ENCODE measurements at regions not wholly inside any gene's neighbourhood (a gene's known extent, or its start where the extent isn't known, plus 50 kb on each side); places are given as distances from the start of the nearest gene placed in this dataset.

- no peak for ATAC-seq
- TF ChIP-seq TSHZ2 (CRISPR knock-in tag; IDR thresholded peaks at IDR 0.05) (no peak), CSRNP3 (CRISPR knock-in tag; IDR thresholded peaks at IDR 0.05) (no peak), CSDC2 (CRISPR knock-in tag; IDR thresholded peaks at IDR 0.05) (no peak), ISL1 (CRISPR knock-in tag; IDR thresholded peaks at IDR 0.05) (no peak), ZNF8 (CRISPR knock-in tag; IDR thresholded peaks at IDR 0.05) (no peak), ZC3H10 (CRISPR knock-in tag; IDR thresholded peaks at IDR 0.05) (no peak), BACH2 (CRISPR knock-in tag; IDR thresholded peaks at IDR 0.05; ENCODE audit: borderline replicate concordance) (no peak), ZNF565 (CRISPR knock-in tag; conservative IDR thresholded peaks at IDR 0.05; ENCODE audit: low read depth) (no peak), CREB5 (CRISPR knock-in tag; IDR thresholded peaks at IDR 0.05; ENCODE audit: low read depth) (no peak), TCF4 (CRISPR knock-in tag; IDR thresholded peaks at IDR 0.05; ENCODE audit: borderline replicate concordance) (no peak), PPARA (CRISPR knock-in tag; IDR thresholded peaks at IDR 0.05; ENCODE audit: borderline replicate concordance) (no peak), OSR1 (CRISPR knock-in tag; IDR thresholded peaks at IDR 0.05) (no peak), ARNTL (CRISPR knock-in tag; IDR thresholded peaks at IDR 0.05; ENCODE audit: borderline replicate concordance, low read depth) (no peak), GLIS3 (CRISPR knock-in tag; IDR thresholded peaks at IDR 0.05) (no peak), POU6F1 (CRISPR knock-in tag; IDR thresholded peaks at IDR 0.05; ENCODE audit: borderline replicate concordance, low read depth) (no peak), ZFP30 (CRISPR knock-in tag; IDR thresholded peaks at IDR 0.05) (no peak)
These were observed 114.4 kb downstream of the NR2F2 start for GRCh38 chr15:96444865-96445264.

- ATAC-seq: no peak
- no peak for TF ChIP-seq POU6F1 (CRISPR knock-in tag; IDR thresholded peaks at IDR 0.05; ENCODE audit: borderline replicate concordance, low read depth)
- TF ChIP-seq ARNTL (CRISPR knock-in tag; IDR thresholded peaks at IDR 0.05; ENCODE audit: borderline replicate concordance, low read depth): no peak
- TF ChIP-seq ZC3H10 (CRISPR knock-in tag; IDR thresholded peaks at IDR 0.05): no peak
- no peak for TF ChIP-seq PPARA (CRISPR knock-in tag; IDR thresholded peaks at IDR 0.05; ENCODE audit: borderline replicate concordance)
- no peak for TF ChIP-seq TCF4 (CRISPR knock-in tag; IDR thresholded peaks at IDR 0.05; ENCODE audit: borderline replicate concordance)
- no peak for TF ChIP-seq ESRRG (CRISPR knock-in tag; IDR thresholded peaks at IDR 0.05)
- TF ChIP-seq CSRNP3 (CRISPR knock-in tag; IDR thresholded peaks at IDR 0.05): no peak
- no peak for TF ChIP-seq SNAI2 (CRISPR knock-in tag; IDR thresholded peaks at IDR 0.05)
- TF ChIP-seq ISL1 (CRISPR knock-in tag; IDR thresholded peaks at IDR 0.05): no peak
- no peak for TF ChIP-seq TSHZ2 (CRISPR knock-in tag; IDR thresholded peaks at IDR 0.05)
- no peak for TF ChIP-seq ZNF70 (CRISPR knock-in tag; IDR thresholded peaks at IDR 0.05)
- TF ChIP-seq PATZ1 (CRISPR knock-in tag; IDR thresholded peaks at IDR 0.05; ENCODE audit: borderline replicate concordance): no peak
- TF ChIP-seq ZNF565 (CRISPR knock-in tag; conservative IDR thresholded peaks at IDR 0.05; ENCODE audit: low read depth): no peak
- TF ChIP-seq OSR1 (CRISPR knock-in tag; IDR thresholded peaks at IDR 0.05): no peak
These were observed 118.4 kb downstream of the NR2F2 start for GRCh38 chr15:96448923-96449322.

All from SK-N-SH treated with all-trans-retinoic acid at 6 μM for 48 hours (cell line).